Vagina (tissue), 2 donors: ENCODE measurements at regions not wholly inside any gene's neighbourhood (a gene's known extent, or its start where the extent isn't known, plus 50 kb on each side); places are given as distances from the start of the nearest gene placed in this dataset.

Source experiments
- CTCF ChIP-seq, 3 experiments: fragments of 450-650 bp in 2 of 3; fragments of 200-600 bp in 1 of 3; sonication (generic) in 1 of 3; IDR thresholded peaks; one replicate each; pipeline ENCODE4 v1.5.1; 2017 to 2019; ENCODE audit warnings: antibody characterized with exemption in 3 of 3, mild to moderate bottlenecking in 2 of 3, moderate library complexity in 2 of 3
- POLR2A ChIP-seq, 2 donors: fragments of 450-650 bp; IDR thresholded peaks; one replicate each; pipeline ENCODE4 v1.6.1; 2017; ENCODE audit warnings: antibody characterized with exemption in 2 of 2, mild to moderate bottlenecking in 2 of 2, moderate library complexity in 2 of 2
- POLR2AphosphoS5 ChIP-seq, 2 donors: sonication (generic); formaldehyde crosslinking; IDR thresholded peaks; one replicate each; pipeline ENCODE4 v1.9.0; 2017; ENCODE audit warnings: antibody characterized with exemption in 2 of 2, mild to moderate bottlenecking in 2 of 2, low read depth in 1 of 2; ENCODE audit not compliant: insufficient read depth in 1 of 2

- no peak for TF ChIP-seq POLR2A (IDR thresholded peaks at IDR 0.05)
- no peak for TF ChIP-seq CTCF (IDR thresholded peaks at IDR 0.05)
- no peak for TF ChIP-seq POLR2AphosphoS5 (IDR thresholded peaks at IDR 0.05; ENCODE audit: insufficient read depth in 1 of 2, low read depth in 1 of 2)
Measured at GRCh38 chr5:96257904-96258303, 175.1 kb downstream of the PCSK1 start.
